HG02759 (cell line): ENCODE measurements at regions not wholly inside any gene's neighbourhood (a gene's known extent, or its start where the extent isn't known, plus 50 kb on each side); places are given as distances from the start of the nearest gene placed in this dataset.

Experiments used
- ATAC-seq: cut with Tn5 transposase; IDR thresholded peaks from one replicate; pipeline ENCODE4 v1.9.1; 2021; ENCODE audit warnings: mild to moderate bottlenecking, moderate library complexity; ENCODE audit not compliant: unreplicated experiment

DNA sequence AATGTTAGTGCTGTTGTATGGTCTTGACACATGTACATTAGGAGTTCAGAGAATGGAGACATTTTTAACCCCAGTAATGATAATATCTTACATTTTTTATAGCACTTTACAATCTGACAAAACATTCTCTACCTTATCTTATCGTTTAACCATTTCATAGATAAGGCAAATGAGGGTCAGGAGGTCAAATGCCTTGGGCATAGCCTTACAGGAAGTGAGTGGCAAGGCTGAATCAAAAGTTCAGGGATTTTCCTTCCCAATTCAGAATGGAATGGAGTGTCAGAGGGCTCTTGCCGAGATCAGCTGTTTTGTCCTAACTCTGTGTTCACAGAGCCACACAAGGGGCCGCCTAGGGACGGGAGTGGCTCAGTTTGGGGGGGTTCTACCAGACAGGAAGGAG is 57.6 kb upstream of the AK4 start:
- no peak for ATAC-seq

DNA sequence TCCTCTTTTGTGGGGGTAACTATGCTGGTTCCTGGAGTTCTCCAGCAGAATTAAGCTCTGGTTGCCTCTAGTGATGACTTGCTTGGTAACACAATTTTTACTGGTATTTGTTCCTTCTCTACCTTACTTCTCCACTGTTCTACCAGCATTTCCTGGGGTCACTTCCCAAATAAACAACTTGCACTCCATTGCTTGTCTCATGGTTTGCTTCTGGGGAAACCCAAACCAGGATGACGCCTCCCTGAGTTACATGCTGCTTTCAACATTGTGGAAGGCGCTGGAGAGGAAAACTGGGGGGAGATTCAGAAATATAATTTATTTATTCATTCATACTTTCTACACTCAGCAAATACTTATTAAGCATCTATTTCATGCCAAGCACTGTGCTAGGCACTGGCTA is 55.3 kb upstream of the AK4 start:
- ATAC-seq, result no peak

DNA sequence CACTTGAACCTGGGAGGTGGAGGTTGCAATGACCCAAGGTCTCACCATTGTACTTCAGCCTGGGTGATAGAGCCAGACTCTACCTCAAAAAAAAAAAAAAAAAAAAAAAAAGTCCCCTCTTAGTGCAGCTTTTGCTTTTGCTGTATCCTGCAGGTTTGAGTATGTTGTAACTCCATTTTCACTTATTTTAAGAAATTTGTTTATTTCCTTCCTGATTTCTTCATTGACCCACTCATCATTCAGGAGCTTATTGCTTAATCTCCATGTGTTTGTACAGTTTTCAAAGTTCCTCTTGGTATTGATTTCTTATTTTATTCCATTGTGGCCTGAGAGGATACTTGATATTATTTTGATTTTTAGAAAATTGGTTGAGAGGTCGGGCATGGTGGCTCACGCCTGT is 50.9 kb upstream of the AK4 start:
- ATAC-seq, result no peak
